K562 (cell line): ENCODE measurements at regions not wholly inside any gene's neighbourhood (a gene's known extent, or its start where the extent isn't known, plus 50 kb on each side); places are given as distances from the start of the nearest gene placed in this dataset.
A peak's percentile ranks its signal among the peaks of the same experiment; 100 is the strongest.

Experiments used
- ATF3 ChIP-seq, 2 experiments: fragments of 450-650 bp in 1 of 2; sonication (generic) in 1 of 2; formaldehyde crosslinking in 1 of 2; IDR thresholded peaks in 1 of 2; conservative IDR thresholded peaks in 1 of 2; 2 replicates each; pipeline versions ENCODE4 v1.6.1 to v1.8.1; 2016 to 2023; ENCODE audit warnings: mild to moderate bottlenecking in 2 of 2, moderate library complexity in 2 of 2, inconsistent platforms in 1 of 2, missing genetic modification reagents in 1 of 2
- BRCA1 ChIP-seq, 2 experiments: fragments of 450-650 bp in 1 of 2; sonication (generic) in 1 of 2; formaldehyde crosslinking in 1 of 2; IDR thresholded peaks; 2 replicates each; pipeline versions ENCODE4 v1.5.0 to v1.6.1; 2017 to 2020; ENCODE audit warnings: mild to moderate bottlenecking in 1 of 2, missing genetic modification reagents in 1 of 2
- COPS2 ChIP-seq: fragments of 450-650 bp; conservative IDR thresholded peaks from 2 replicates; pipeline ENCODE4 v1.6.1; 2016; ENCODE audit warnings: mild to moderate bottlenecking, moderate library complexity
- DACH1 ChIP-seq: fragments of 450-650 bp; IDR thresholded peaks from 2 replicates; pipeline ENCODE4 v1.6.1; 2018; ENCODE audit not compliant: partially characterized antibody
- ELK1 ChIP-seq: sonication (generic); formaldehyde crosslinking; IDR thresholded peaks from 2 replicates; pipeline ENCODE4 v1.8.1; 2022; ENCODE audit warnings: missing genetic modification reagents
- ETV1 ChIP-seq: fragments of 450-650 bp; conservative IDR thresholded peaks from 2 replicates; pipeline ENCODE4 v1.6.1; 2016; ENCODE audit warnings: missing genetic modification characterization, control low read depth, low read depth, missing compliant biosample characterization
- EZH2 ChIP-seq: IDR thresholded peaks from 2 replicates; pipeline ENCODE4 v1.6.1; 2012; ENCODE audit warnings: low read depth, mild to moderate bottlenecking, inconsistent platforms, low read length, borderline replicate concordance
- HDGF ChIP-seq: fragments of 450-650 bp; IDR thresholded peaks from 2 replicates; pipeline ENCODE4 v1.6.1; 2016
- HMGN3 ChIP-seq: IDR thresholded peaks from 2 replicates; pipeline ENCODE4 v1.6.1; 2011; ENCODE audit warnings: borderline replicate concordance, low read depth, mild to moderate bottlenecking, mixed read lengths, low read length; ENCODE audit not compliant: insufficient read length; ENCODE audit errors: extremely low read depth
- POLR2A ChIP-seq: fragments of 450-650 bp; conservative IDR thresholded peaks from 2 replicates; pipeline ENCODE4 v1.6.1; 2016
- PTBP1 ChIP-seq: fragments of 200-400 bp; formaldehyde crosslinking; IDR thresholded peaks from 2 replicates; pipeline ENCODE4 v1.6.1; 2017; ENCODE audit warnings: low read depth, low read length
- SMAD3 ChIP-seq: fragments of 450-650 bp; formaldehyde crosslinking; conservative IDR thresholded peaks from 2 replicates; pipeline ENCODE4 v1.4.0; 2020; ENCODE audit warnings: mild to moderate bottlenecking
- SMC3 ChIP-seq: conservative IDR thresholded peaks from 2 replicates; pipeline ENCODE4 v1.6.1; 2011; ENCODE audit warnings: low read depth, low read length, improper control_type of control experiment; ENCODE audit not compliant: insufficient read depth
- TEAD1 ChIP-seq, 2 experiments: fragments of 450-650 bp in 1 of 2; sonication (generic) in 1 of 2; formaldehyde crosslinking; IDR thresholded peaks; 2 replicates each; pipeline versions ENCODE4 v1.4.0 to v1.8.0; 2020 to 2022; ENCODE audit warnings: mild to moderate bottlenecking in 2 of 2, missing genetic modification reagents in 1 of 2
- TFAM ChIP-seq: fragments of 250-450 bp; sonication (Bioruptor Pico); conservative IDR thresholded peaks from 2 replicates; pipeline ENCODE4 v1.5.0; 2021; ENCODE audit warnings: mild to moderate bottlenecking, moderate library complexity
- TF ChIP-seq, protein P1 (sequence below): sonication (generic); formaldehyde crosslinking; IDR thresholded peaks from 2 replicates; pipeline ENCODE4 v1.8.0; 2022; ENCODE audit warnings: mild to moderate bottlenecking, missing genetic modification reagents
- TF ChIP-seq, protein P2 (sequence below): fragments of 250-450 bp; sonication (Bioruptor Pico); IDR thresholded peaks from 2 replicates; pipeline ENCODE4 v1.5.1; 2021; ENCODE audit warnings: mild to moderate bottlenecking
- TF ChIP-seq, protein P3 (sequence below): fragments of 450-650 bp; formaldehyde crosslinking; IDR thresholded peaks from 2 replicates; pipeline ENCODE4 v1.4.0; 2020; ENCODE audit warnings: mild to moderate bottlenecking, moderate library complexity

DNA sequence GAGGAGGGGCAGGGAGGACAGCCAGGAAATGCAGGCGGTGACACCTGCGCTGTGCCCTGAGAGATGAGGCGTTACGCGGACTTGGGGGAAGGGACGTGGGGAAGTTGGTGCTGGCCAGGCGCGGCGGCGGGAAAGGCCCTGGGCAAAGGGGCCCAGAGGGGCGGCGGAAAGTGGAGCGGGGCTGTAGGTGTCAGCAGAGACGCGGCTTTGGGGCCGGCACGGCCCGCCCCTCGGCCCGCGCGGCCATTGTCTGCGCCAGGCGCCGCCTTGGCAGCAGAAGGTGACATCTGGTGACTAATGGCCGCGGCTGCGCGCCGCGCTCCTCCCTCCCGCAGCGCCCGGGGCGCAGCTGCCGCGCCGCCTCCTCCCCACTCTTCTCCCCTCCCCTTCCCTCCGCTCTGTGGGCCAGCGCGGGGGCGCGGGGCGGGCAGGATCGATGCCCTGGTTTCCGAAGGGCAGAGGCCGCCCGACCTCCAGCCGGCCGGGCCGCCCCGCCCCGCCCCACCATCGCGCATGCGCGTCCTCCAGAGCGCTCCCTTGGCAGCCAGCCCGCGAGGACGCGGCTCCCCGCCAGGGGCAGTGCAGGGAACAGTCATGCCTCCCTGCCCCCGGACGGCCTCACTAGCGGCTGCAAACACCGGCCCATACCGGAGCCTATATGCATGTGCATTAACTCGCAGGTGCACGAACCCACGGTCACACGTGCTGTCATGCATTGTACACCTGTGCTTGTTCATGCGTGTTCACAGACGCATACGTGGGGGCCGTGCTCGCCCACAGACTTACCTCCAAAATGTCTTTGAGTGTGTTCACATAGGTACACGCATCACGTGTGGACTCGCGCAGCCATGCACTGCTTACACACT lies 269.6 kb downstream of the RPS24 start (continued):
- TF ChIP-seq, protein P1, sequence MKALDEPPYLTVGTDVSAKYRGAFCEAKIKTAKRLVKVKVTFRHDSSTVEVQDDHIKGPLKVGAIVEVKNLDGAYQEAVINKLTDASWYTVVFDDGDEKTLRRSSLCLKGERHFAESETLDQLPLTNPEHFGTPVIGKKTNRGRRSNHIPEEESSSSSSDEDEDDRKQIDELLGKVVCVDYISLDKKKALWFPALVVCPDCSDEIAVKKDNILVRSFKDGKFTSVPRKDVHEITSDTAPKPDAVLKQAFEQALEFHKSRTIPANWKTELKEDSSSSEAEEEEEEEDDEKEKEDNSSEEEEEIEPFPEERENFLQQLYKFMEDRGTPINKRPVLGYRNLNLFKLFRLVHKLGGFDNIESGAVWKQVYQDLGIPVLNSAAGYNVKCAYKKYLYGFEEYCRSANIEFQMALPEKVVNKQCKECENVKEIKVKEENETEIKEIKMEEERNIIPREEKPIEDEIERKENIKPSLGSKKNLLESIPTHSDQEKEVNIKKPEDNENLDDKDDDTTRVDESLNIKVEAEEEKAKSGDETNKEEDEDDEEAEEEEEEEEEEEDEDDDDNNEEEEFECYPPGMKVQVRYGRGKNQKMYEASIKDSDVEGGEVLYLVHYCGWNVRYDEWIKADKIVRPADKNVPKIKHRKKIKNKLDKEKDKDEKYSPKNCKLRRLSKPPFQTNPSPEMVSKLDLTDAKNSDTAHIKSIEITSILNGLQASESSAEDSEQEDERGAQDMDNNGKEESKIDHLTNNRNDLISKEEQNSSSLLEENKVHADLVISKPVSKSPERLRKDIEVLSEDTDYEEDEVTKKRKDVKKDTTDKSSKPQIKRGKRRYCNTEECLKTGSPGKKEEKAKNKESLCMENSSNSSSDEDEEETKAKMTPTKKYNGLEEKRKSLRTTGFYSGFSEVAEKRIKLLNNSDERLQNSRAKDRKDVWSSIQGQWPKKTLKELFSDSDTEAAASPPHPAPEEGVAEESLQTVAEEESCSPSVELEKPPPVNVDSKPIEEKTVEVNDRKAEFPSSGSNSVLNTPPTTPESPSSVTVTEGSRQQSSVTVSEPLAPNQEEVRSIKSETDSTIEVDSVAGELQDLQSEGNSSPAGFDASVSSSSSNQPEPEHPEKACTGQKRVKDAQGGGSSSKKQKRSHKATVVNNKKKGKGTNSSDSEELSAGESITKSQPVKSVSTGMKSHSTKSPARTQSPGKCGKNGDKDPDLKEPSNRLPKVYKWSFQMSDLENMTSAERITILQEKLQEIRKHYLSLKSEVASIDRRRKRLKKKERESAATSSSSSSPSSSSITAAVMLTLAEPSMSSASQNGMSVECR (CRISPR knock-in tag) = no peak
- TF ChIP-seq TFAM (CRISPR knock-in tag) (no peak), BRCA1 (IDR thresholded peaks at IDR 0.05) (no peak), BRCA1 (CRISPR knock-in tag; IDR thresholded peaks at IDR 0.05) (no peak), SMAD3 (CRISPR knock-in tag) (no peak), ATF3 (IDR thresholded peaks at IDR 0.05) (no peak), ATF3 (CRISPR knock-in tag; conservative IDR thresholded peaks at IDR 0.05) (no peak), DACH1 (peak; percentile 31), ELK1 (CRISPR knock-in tag) (no peak), SMC3 (peak; percentile 40; the same call in 1 of the 2 replicates), EZH2 (no peak), COPS2 (no peak), TEAD1 (CRISPR knock-in tag; IDR thresholded peaks at IDR 0.05) (no peak), ETV1 (tag) (no peak), PTBP1 (no peak), HMGN3 (peak; percentile 90), POLR2A (peak; percentile 66), HDGF (no peak)
- TF ChIP-seq, protein P2, sequence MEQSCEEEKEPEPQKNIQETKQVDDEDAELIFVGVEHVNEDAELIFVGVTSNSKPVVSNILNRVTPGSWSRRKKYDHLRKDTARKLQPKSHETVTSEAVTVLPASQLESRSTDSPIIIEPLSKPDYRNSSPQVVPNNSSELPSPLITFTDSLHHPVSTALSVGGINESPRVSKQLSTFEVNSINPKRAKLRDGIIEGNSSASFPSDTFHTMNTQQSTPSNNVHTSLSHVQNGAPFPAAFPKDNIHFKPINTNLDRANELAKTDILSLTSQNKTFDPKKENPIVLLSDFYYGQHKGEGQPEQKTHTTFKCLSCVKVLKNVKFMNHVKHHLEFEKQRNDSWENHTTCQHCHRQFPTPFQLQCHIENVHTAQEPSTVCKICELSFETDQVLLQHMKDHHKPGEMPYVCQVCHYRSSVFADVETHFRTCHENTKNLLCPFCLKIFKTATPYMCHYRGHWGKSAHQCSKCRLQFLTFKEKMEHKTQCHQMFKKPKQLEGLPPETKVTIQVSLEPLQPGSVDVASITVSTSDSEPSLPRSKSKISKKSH (CRISPR knock-in tag) = no peak
- TF ChIP-seq, protein P3, sequence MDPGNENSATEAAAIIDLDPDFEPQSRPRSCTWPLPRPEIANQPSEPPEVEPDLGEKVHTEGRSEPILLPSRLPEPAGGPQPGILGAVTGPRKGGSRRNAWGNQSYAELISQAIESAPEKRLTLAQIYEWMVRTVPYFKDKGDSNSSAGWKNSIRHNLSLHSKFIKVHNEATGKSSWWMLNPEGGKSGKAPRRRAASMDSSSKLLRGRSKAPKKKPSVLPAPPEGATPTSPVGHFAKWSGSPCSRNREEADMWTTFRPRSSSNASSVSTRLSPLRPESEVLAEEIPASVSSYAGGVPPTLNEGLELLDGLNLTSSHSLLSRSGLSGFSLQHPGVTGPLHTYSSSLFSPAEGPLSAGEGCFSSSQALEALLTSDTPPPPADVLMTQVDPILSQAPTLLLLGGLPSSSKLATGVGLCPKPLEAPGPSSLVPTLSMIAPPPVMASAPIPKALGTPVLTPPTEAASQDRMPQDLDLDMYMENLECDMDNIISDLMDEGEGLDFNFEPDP (CRISPR knock-in tag) = no peak
